NCI-H226 (cell line): ENCODE measurements at regions not wholly inside any gene's neighbourhood (a gene's known extent, or its start where the extent isn't known, plus 50 kb on each side); places are given as distances from the start of the nearest gene placed in this dataset.
"Not testable (repeated sequence)": the region's sequence is repeated elsewhere in the genome, so short reads cannot be mapped to it uniquely, and the experiment has no call there.

ENCODE experiments used
- DNase-seq: peaks from one replicate; pipeline ENCODE4 v3.0.0-alpha.2; 2015

DNA sequence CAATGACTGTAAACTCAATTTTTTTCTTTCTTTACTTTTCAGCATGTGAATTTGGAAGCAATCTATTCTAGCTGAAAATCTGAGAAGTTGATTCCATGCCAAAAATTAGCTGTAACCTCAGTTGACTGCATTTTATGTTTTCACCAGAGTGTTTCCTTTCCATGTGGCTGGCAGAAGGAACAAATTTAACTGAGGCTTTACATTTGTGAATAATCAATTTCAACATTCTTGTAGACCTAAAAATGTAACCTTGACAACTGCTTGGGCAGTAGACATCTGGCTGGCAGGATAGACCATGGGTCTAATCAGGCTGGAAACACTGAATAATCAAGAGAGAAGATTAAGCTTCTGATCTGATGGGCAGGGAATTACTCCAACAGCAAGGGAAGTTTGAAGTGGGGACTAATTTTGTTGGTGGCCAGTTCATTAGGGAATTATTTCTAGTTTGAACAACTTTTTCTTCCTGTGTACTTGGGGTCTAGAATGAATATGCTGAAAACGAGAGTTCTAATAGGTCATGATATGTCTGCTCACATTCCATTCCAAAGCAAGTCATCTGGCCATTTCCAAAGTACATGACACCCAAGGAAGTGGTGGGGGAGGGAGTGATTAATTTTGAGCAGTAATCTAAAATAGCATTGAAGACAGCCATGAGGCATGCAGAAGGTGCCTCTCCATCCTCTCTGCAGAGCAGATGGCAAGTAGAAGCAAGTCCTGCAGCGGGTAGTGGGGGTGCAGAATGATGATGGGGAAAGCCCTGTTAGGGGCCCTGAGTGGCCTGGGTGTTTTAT lies 68.2 kb downstream of the ATP23 start:
- DNase-seq, result no peak

DNA sequence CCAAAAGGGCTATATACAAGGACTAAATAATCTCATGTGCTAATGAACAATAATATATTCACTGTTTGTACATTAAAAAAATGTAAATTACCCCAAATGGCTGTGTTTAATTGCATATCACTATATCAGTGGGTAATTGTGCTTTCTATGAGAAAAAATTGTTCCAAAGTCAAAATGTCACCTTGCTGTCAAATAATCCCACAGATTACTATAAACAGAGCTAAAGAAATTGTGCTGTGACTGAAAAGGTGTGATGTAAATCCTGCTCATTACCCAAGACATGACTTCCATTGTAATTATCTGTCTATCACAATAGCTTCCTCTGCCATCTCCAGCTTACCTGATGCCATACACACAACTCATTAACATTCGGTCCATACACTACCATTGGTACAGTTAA lies 70.3 kb downstream of the ATP23 start:
- DNase-seq, result no peak

DNA sequence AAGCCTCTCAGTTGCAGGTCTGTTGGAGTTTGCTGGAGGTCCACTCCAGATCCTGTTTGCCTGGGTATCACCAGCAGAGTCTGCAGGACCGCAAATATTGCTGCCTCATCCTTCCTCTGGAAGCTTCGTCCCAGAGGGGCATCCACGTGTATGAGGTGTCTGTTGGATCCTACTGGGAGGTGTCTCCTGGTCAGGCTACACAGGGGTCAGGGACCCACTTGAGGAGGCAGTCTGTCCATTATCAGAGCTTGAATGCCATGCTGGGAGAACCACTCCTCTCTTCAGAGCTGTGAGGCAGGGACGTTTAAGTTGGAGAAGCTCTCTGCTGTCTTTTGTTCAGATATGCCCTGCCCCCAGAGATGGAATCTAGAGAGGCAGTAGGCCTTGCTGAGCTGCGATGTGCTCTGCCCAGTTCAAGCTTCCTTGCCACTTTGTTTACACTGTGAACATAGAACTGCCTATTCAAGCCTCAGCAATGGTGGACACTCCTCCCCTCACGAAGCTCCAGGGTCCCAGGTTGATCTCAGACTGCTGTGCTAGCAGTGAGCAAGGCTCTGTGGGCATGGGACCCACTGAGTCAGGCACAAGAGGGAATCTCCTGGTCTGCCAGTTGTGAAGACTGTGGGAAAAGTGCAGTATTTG lies 81.1 kb downstream of the ATP23 start:
- DNase-seq, result not testable (repeated sequence)

DNA sequence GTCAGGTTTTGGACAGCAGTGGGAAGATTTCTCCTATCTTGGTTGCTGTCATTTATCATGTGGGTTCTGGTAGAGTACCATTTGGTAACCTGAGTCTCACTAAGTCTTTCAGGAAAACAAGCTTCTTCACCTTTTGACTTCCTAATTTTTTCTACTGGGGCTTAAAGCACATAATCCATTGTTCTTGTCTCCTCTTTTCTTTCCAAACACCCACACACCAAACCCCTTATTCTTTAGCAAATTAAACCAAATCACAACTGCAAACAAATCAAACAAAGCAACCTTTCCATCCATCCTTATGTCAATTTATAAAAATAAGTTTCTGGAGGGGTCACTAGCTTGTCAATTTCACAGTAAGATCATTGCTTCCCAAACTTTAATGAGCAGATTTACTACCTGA lies 84.1 kb downstream of the ATP23 start:
- no peak for DNase-seq

DNA sequence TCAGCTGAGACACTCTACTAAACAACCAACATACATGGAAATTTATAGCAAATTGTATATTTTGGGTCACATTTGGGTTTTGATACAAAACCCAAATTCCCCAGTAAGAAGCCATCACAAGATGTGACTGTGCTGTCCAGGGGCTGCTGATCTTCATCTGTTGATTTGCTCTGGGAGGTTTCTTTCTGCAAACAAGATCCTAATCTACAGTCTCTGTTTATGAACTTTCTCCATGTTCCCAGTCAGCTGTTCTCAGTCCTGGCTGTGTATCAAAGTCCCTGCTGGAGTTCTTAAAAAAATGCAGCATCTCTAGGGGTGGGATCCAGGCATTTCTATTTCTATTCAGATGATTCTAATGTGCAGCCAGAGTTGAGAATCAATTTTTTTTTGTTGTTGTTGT lies 85.1 kb downstream of the ATP23 start:
- DNase-seq, result no peak

DNA sequence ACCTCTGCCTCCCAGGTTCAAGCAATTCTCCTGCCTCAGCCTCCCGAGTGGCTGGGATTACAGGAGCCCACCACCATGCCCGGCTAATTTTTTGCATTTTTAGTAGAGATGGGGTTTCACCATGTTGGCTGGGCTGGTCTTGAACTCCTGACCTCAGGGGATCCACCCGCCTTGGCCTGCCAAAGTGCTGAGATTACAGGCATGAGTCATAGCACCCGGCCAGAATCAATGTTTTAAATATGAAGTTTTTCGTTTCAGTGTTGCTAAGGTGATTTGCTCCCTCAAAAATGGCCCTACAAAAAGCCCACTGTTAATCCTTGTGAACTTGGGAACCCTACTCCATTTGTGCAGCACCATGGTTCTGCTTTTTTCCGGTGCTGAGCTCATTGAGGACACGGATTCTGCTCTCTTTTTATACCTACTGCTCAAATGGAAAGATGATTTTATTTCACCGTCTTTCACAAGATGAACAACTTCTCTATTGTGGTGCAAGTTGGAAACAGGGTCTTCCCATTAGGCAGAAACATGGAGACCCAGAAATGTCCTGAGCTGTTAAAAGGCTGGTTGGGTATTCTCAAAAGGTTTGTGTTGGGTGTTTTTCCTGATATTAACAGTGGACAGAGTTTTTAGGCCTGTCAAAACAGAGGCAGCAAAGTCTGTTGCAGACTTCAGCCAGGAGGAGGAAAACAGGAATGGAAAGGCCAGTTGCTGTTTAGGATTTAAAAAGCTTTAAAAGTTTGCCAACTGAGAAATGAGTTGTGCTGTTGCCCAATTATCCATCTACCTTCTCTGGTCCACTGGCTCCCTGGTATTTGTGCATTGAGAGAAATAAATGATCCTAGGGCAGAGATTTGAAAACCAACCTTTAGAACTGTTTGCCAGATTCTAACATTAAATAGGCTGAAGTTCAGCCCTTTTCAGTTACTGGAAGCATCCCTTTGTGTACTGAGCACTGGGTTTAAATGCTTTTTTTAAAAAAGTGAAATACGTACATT lies 85.8 kb downstream of the ATP23 start:
- peak; percentile 20 for DNase-seq

DNA sequence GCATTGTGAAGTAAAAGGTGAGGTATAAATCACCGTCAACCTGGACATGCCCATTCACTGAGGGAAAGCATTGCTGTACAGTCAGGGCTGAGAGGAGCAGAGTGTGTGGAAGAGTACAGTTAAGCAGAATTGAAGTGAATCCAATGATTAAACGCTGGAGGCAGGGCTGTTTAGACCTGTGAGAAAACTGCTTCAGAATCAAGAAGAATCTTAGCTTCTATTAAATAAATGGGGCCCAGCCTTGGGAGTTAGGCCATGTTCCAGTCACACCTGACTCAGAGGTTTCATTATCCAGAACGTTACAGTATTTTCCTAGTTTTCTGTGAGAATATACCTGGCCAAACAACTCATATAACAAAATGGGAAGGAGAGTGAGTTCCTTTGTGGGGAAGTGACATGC lies 86.9 kb downstream of the ATP23 start:
- no peak for DNase-seq

DNA sequence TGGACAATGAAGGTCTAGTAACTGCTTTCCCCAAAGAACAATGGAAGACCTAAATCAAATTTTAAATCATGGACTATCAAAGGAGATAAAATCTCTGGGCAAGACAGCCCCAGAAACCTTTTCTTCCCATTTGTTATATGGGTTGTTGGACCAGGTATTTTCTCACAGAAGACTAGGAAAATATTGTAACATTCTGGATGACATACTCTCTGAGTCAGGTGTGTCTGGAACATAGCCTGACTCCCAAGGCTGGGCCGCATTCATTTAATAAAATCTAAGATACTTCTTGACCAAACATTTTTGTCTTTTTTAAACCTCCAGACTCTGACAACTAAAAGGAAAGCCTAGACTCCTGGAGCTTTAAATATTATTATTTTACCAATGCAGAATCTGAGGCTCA lies 87.9 kb downstream of the ATP23 start:
- DNase-seq, result no peak

DNA sequence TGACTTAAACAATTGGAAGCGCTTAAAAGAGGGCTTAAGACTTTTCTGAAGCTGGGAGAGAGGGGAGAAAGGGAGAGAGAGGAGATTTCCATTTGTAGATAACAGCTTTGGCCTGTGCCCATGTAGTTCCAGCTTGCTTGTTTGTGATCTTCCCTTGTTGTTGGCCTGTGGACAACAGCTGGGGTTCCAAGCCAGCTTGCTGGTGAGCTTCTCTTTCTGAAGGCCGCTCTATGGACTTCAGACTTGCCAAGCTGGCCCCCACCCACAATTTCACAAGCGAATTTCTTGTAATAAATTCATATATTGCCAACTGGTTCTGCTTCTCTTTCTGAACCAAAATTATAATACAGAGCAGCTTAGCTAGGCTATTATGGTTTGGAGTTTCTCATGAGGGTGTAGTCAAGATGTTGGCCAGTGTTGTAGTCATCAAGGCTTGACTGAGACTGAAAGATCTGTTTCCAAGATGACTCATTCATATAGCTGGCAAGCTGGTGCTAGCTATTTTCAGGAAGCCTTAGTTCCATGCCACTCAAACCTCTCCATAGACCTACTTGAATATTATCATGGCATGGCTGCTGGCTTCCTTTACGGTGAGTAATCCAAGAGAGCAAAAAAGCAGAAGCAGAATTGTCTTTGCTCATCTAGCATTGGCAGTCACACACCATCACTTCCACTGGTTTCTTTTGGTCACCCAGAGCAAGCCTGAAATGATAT lies 89.4 kb downstream of the ATP23 start:
- DNase-seq, result peak; percentile 92

DNA sequence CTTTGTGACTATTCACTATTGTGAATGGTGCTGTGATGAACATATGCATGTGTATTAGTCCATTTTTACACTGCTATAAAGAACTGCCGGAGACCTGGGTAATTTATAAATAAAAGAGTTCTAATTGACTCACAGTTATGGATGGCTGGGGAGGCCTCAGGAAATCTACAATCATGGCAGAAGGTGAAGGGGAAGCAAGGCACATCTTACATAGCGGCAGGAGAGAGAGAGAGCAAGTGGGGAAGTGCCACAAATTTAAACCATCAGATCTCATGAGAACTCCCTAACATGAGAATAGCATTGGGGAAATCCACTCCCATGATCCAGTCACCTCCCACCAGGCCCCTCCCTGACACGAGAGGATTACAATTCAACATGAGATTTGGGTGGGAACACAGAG lies 90.8 kb downstream of the ATP23 start:
- DNase-seq, result no peak

DNA sequence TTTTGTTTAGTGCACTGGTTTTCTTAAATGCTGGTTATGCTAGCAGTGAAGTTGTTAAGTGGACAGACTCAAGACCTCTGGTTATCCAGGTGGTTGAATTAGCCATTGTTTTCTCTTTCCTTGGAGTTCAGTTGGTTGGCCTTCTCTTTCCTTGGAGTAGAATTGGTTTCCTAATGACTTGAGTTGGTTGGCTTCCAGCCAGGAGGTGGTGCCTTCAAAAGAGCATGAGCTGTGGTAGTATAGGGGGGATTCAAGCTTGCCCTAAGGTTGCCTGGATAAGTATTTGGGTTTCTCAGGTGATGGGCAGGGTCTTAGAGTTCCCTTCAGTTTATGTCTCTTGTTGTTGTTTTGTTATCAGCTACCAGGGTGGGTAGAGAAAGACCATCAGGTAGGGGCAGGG lies 92.5 kb downstream of the ATP23 start:
- DNase-seq, result no peak

DNA sequence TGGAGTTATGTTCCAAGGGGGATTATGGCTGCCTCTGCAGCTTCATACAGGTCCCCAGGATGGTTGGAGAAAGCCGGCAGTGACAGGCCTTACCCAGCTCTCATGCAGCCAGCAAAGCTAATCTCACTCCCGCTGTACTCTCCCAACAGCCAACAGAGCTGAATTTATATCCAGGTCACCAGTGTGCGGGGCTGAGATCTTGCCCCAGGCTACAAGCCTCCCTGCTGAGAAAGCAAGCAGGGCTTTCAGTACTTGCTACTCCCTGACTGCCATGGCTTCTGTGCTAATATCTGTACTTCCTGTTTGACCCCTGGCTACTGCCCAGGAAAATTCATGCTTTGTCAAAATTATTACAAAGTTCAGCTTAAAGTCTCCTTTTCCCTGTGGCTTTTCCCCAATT lies 92.9 kb downstream of the ATP23 start:
- peak; percentile 39 for DNase-seq

DNA sequence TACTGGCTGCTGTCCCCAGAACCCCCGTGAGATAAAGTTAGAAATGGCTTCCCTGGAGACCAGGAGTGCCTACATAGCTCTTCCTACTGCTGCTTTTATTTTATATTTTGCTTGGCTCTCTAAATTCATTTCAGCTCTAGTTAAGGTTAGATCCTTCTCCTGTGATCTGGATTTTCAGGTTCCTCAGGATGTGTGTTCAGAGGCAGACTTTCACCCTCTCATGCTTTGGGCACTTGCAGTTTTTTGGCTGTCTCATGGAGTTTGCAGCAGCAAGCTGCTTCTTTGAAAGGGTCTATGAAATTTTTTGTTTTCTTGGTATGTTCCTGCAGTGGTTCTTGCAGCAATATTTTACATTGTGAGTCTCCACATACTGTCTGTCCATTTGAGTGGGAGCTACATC lies 93.3 kb downstream of the ATP23 start:
- DNase-seq, result no peak

DNA sequence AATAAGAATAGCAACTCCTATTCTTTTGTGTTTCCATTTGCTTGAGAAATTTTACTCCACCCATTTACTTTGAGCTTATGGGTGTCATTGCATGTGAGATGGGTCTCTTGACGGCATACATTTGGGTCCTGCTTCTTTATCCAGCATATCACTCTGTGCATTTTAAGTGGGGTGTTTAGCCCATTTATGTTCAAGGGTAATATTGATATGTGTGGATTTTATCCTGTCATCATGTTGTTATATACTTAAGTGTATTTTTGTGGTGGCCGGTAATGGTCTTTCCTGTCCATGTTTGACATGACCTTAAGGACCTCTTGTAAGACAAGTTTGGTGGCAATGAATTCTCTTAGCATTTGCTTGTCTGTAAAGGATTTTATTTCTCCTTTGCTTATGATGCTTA lies 100.1 kb downstream of the ATP23 start:
- no peak for DNase-seq

DNA sequence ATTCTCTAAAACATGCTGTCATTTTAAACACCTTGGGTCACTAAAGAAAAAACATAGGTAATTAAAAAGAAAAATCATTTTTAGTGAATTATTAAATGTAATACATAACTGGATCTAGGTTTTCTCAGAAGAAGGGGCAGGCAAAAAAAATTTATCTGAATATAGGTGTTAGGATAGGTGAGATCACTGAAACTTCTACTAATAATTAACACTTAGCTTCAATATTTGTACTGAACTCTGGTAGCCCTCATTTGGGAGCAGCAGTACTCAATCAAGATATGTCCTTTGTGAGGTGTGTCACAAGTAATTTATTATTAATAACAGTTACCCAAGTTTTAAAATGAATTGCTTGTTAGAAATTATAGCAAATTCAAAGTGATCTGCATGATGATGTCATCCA lies 103.6 kb downstream of the ATP23 start:
- no peak for DNase-seq

DNA sequence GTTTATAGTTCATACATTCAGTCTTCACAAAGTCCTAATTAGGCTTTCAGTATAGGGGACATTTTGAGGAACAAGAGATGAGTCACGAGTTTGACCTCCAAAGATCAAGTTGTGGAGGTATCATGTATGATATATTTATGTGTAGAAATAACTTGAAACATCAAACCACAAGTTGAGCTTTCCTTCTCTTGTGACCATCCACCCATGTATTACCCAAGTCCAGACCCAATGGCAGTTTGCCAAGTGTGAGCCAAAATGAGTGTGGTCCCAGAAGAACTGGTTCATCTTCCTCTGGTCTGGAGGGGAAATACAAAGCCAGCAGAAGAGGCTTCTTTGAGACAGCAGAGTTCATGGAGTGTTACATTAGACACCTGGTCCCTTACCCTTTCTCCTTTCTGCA lies 104.9 kb downstream of the ATP23 start:
- no peak for DNase-seq

DNA sequence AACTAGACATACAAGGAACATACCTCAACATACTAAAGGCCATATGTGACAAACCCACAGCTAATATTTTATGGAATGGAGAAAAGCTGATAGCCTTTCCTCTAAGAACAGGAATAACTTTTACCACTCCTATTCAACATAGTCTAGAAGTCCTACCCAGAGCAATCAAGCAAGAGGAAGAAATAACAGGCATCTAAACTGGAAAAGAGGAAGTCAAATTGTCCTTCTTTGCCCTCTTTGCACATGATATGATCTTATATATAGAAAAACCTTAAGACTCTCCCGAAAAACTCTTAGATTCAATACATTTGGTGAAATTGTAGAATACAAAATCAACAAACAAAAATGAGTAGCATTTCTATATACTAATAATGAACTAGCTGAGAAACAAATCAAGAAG lies 110.0 kb downstream of the ATP23 start:
- DNase-seq, result no peak

DNA sequence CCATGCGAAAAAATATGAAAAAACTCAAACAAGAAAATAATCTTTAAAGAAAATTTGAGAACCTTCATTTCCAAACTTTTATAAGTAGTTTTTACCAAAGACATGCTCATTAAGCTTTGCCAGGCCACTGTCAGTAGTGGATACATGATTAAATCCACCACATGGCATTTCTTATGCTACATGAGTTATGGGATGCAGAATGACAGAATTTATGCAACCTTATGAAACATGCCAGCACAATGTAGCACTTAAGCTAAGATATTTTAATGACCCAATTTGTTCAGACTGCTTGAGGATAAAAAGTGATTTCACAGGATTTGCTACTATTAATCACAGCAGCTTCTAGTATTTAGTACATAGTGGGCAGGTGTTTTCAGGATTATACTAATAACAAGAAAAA lies 123.3 kb downstream of the ATP23 start:
- no peak for DNase-seq

DNA sequence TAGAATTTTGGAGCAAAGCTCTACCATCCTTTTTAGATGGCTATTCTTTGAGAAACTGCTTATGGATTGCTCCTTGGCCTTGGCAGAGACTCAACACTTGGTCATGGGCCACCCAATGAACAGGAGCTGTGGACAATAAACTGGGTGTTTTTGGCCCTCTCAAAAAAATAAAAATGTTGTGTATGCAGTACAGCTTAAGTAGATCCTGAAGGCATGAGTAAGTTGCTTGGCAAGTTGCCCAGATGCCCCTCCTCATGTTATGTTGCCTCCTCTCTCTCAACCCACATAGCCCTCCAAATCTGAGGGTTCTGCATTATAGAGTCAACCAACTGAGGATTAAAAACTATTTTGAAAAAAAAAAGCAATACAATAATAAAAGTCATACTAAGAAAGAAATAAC lies 124.9 kb downstream of the ATP23 start:
- no peak for DNase-seq

DNA sequence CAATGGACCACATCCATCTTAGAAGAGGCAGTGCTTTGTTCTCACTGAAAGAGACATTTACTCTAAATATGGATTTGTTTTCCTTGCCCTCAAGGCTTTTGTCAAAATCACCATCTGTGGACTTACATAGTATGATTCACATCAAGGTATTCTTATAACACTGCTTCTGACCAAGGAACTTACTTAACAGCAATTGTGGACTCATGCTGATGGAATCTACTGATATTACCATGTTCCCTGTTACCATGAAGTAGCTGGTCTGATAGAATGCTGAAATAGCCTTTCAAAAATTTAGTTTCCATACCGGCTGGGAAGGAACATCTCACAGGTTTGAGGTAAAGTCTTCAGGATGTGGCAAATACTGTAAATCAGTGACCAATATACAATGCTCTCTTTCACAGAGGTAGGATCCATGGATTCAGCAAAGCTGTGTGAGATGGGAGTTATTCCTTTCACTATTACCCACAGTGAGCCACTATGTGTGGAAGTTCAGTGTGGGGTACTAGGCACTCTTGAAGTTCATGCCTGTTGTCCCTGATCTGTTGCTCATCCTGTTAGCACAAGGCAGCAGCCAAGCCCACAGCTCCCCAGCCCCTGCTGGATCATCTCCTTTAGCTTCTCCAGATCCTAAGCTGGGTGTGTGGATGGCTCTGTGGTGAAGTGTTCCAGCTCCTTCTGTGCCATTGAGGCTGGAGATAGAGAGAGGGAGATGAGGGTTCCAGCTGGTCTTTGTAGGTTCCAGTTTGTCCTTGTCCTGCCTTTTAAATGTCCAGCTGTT lies 126.4 kb downstream of the ATP23 start:
- DNase-seq, result peak; percentile 88

DNA sequence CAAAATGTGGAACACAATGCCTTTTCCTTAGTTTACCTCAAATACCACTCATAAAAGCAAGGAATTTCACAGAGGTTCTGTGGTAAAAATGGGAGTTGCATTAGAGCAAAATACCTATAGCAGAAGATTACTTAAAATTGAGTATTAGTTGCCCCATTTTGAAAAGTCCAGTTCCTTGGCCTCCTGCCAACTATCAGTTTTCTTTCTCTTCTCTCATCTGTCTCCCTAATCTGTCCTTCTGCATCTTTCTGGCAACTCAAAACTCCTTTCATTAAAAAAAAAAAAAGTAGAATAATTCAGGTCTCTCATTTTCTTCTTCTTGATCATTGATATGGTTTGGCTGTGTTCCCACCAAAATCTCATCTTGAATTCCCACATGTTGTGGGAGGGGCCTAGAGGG lies 127.3 kb downstream of the ATP23 start:
- DNase-seq, result no peak
